ENCODE measurements at regions not wholly inside any gene's neighbourhood (a gene's known extent, or its start where the extent isn't known, plus 50 kb on each side); places are given as distances from the start of the nearest gene placed in this dataset.

GRCh38 chr2:6064757-6065156, 372.6 kb downstream of the SOX11 start:
- TF ChIP-seq CTCF (IDR thresholded peaks at IDR 0.05) (no peak), ZFX (IDR thresholded peaks at IDR 0.05; ENCODE audit: borderline replicate concordance) (no peak)

All from 22Rv1 (cell line).